B cell (primary cell): ENCODE measurements at regions not wholly inside any gene's neighbourhood (a gene's known extent, or its start where the extent isn't known, plus 50 kb on each side); places are given as distances from the start of the nearest gene placed in this dataset.

Experiments
- ATAC-seq: fragments of 200-7000 bp; cut with Tn5 transposase; one replicate; pipeline ENCODE4 v1.10.0; 2021; ENCODE audit warnings: low read depth, mild to moderate bottlenecking, moderate number of reproducible peaks, moderate library complexity
- CTCF ChIA-PET: fragments of 350-600 bp; sonication (Branson Sonifier 250); formaldehyde crosslinking; loops from one replicate; lab custom pipeline; 2021; ENCODE audit warnings: antibody characterized with exemption, inconsistent platforms; lab: Charles Lee
- POLR2A ChIA-PET: fragments of 350-600 bp; sonication (Branson Sonifier 250); formaldehyde crosslinking; loops from one replicate; lab custom pipeline; 2021; ENCODE audit warnings: antibody characterized with exemption; lab: Charles Lee
- DNase-seq: peaks from one replicate; pipeline ENCODE4 v3.0.0; 2013
- H2AFZ ChIP-seq: 2 replicates; pipeline ENCODE4 v1.6.1; 2012; ENCODE audit warnings: mild to moderate bottlenecking, low read depth, low read length; ENCODE audit not compliant: insufficient read depth, poor library complexity, severe bottlenecking
- H3K27ac ChIP-seq, 2 donors: 1 replicate in 1 of 2; 2 replicates in 1 of 2; pipeline ENCODE4 v1.5.1; 2012 to 2013; ENCODE audit warnings: low read length in 2 of 2, mild to moderate bottlenecking in 2 of 2, moderate library complexity in 1 of 2
- H3K27me3 ChIP-seq, 4 experiments: fragments of 200-600 bp in 1 of 4; sonication (generic) in 1 of 4; replicated peaks in 1 of 4; 1 replicate in 2 of 4; 2 replicates in 2 of 4; pipeline versions ENCODE4 v1.6.1 to v1.7.0; 2013 to 2016; ENCODE audit warnings: low read length in 3 of 4, mild to moderate bottlenecking in 2 of 4, mixed read lengths in 1 of 4, moderate library complexity in 1 of 4; ENCODE audit not compliant: insufficient read depth in 4 of 4, control insufficient read depth in 3 of 4; ENCODE audit errors: control extremely low read depth in 1 of 4
- H3K36me3 ChIP-seq, 2 experiments: replicated peaks in 1 of 2; 1 replicate in 1 of 2; 2 replicates in 1 of 2; pipeline versions ENCODE4 v1.6.1 to v1.7.1; 2013; ENCODE audit warnings: low read length in 1 of 2; ENCODE audit not compliant: insufficient read depth in 2 of 2, control insufficient read depth in 1 of 2; ENCODE audit errors: control extremely low read depth in 1 of 2, extremely low read depth in 1 of 2
- H3K4me1 ChIP-seq, 2 donors: fragments of 200-600 bp in 1 of 2; sonication (generic) in 1 of 2; 1 replicate in 1 of 2; 2 replicates in 1 of 2; pipeline versions ENCODE4 v1.5.1 to v1.6.1; 2013 to 2017; ENCODE audit warnings: low read length in 2 of 2; ENCODE audit not compliant: control insufficient read depth in 2 of 2, insufficient read depth in 2 of 2
- H3K4me2 ChIP-seq: replicated peaks from 2 replicates; pipeline ENCODE3; 2012; ENCODE audit warnings: mild to moderate bottlenecking, low read depth, low read length; ENCODE audit not compliant: poor library complexity, severe bottlenecking
- H3K4me3 ChIP-seq, 5 experiments: fragments of 200-600 bp in 1 of 5; sonication (generic) in 1 of 5; 1 replicate in 3 of 5; 2 replicates in 2 of 5; pipeline versions ENCODE4 v1.5.1 to v1.7.0; 2011 to 2016; ENCODE audit warnings: low read length in 4 of 5, mild to moderate bottlenecking in 4 of 5, low read depth in 2 of 5, control low read depth in 1 of 5, moderate library complexity in 1 of 5; ENCODE audit not compliant: insufficient read depth in 1 of 5; ENCODE audit errors: control extremely low read depth in 1 of 5, extremely low read depth in 1 of 5
- H3K79me2 ChIP-seq: fragments of 200-600 bp; sonication (generic); one replicate; pipeline ENCODE4 v1.6.0; 2016; ENCODE audit warnings: low read length; ENCODE audit not compliant: control insufficient read depth, insufficient read depth
- H3K9ac ChIP-seq: fragments of 200-600 bp; sonication (generic); 2 replicates; pipeline ENCODE4 v1.6.1; 2017; ENCODE audit warnings: mild to moderate bottlenecking, low read length, moderate library complexity
- H3K9me3 ChIP-seq, 3 donors: one replicate each; pipeline versions ENCODE4 v1.6.1 to v1.7.1; 2013; ENCODE audit warnings: low read length in 2 of 3; ENCODE audit not compliant: control insufficient read depth in 2 of 3, insufficient read depth in 1 of 3; ENCODE audit errors: control extremely low read depth in 1 of 3
- H4K20me1 ChIP-seq: 2 replicates; pipeline ENCODE4 v1.6.0; 2012; ENCODE audit warnings: mild to moderate bottlenecking, low read length; ENCODE audit not compliant: insufficient read depth, control insufficient read depth, poor library complexity, severe bottlenecking
- H3K27ac Mint-ChIP-seq: one replicate; pipeline ENCODE4 v1.8.0; 2021; ENCODE audit warnings: mixed read lengths
- H3K27me3 Mint-ChIP-seq: one replicate; pipeline ENCODE4 v1.8.0; 2021; ENCODE audit warnings: mixed read lengths
- H3K4me1 Mint-ChIP-seq: one replicate; pipeline ENCODE4 v1.8.0; 2021; ENCODE audit warnings: mixed read lengths
- H3K4me3 Mint-ChIP-seq: one replicate; pipeline ENCODE4 v1.8.0; 2021; ENCODE audit warnings: mixed read lengths
- H3K9me3 Mint-ChIP-seq: one replicate; pipeline ENCODE4 v1.8.0; 2022; ENCODE audit warnings: mixed read lengths; ENCODE audit not compliant: insufficient read depth
- EZH2 ChIP-seq: IDR thresholded peaks from 2 replicates; pipeline ENCODE4 v1.6.1; 2012; ENCODE audit warnings: borderline replicate concordance, low read depth, mild to moderate bottlenecking, moderate library complexity, low read length; ENCODE audit not compliant: insufficient read depth, poor library complexity, severe bottlenecking
- WGBS: methylation state at CpG from one replicate; pipeline ENCODE4 v1.1.5; 2013; ENCODE audit warnings: missing lambda C conversion rate; ENCODE audit not compliant: insufficient coverage; 5-methylcytosine and 5-hydroxymethylcytosine counted together
- intact Hi-C: fragments of 100-400 bp; cut with micrococcal nuclease; formaldehyde crosslinking; loops from one replicate; pipeline ENCODE4 v1.10.0; 2022
- TF ChIP-seq, protein P1 (sequence below): fragments of 200-600 bp; IDR thresholded peaks from one replicate; pipeline ENCODE4 v1.8.0; 2022; ENCODE audit warnings: antibody characterized with exemption, mild to moderate bottlenecking

DNA sequence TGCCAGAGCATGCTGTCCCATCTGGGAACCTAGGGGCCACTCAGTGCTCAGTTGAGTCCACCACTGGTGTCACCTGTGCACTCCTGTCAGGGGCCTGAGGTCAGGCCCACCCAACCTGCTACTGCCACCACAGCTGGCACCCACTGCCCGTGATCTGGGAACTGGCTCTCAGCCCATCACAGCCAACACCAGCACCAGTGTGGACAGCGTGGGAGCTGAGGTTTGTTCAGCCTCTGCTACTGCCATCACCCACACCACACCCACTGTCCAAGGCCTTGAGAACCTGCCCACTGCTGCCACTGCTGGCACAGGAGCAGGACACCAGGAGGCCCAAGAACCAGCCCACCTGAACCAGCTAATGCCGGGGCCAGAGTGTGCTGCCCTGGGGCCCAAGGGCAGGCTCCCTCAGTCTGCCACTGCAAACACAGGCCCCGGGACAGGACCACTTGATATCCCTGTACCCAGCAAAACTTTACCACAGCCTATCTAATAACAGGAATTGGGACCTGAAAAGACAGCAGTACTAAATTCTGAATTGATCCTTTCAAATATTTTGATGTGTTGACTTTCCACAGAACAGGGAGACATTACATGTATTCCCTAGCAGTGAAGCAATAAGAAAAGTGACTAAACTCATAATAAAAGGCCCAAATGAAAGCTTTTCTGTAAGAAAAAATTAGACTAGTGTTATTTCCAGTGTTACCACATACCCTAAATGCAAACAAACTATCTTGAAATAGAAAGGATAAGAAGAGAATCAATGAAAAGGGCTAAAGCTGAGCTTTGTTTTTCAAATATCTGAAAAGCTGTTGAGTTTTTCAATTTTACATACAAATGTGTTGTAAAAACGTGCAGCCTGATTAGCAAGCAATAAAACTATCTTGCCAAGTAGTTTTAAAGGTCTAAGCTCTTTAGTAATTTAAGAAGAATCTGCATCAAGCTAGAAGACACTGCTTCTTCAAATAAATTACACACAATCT, 640.7 kb downstream of the METTL4 start:
- ChIA-PET CTCF (no interaction called here), POLR2A (no interaction called here)
- no peak overlapping the region for H3K27ac Mint-ChIP-seq
- no peak overlapping the region for H3K4me2 ChIP-seq
- H3K9me3 ChIP-seq, result peaks cover 0 to 12% (median 0%) of the 10 kb centered on the region in 3 donors
- no peaks in the 10 kb centered on the region for H3K36me3 ChIP-seq
- H3K79me2 ChIP-seq, result no peaks in the 10 kb centered on the region
- H3K27me3 ChIP-seq, result no peaks in the 10 kb centered on the region
- H3K9me3 Mint-ChIP-seq, result no peaks in the 10 kb centered on the region
- no peaks in the 10 kb centered on the region for H3K4me1 ChIP-seq
- H3K4me3 Mint-ChIP-seq, result no peak overlapping the region
- no peaks in the 10 kb centered on the region for H4K20me1 ChIP-seq
- no peaks in the 10 kb centered on the region for H3K27me3 Mint-ChIP-seq
- intact Hi-C loops, result no loop called here
- no peaks in the 10 kb centered on the region for H3K4me1 Mint-ChIP-seq
- no peak for TF ChIP-seq EZH2
- TF ChIP-seq, protein P1, sequence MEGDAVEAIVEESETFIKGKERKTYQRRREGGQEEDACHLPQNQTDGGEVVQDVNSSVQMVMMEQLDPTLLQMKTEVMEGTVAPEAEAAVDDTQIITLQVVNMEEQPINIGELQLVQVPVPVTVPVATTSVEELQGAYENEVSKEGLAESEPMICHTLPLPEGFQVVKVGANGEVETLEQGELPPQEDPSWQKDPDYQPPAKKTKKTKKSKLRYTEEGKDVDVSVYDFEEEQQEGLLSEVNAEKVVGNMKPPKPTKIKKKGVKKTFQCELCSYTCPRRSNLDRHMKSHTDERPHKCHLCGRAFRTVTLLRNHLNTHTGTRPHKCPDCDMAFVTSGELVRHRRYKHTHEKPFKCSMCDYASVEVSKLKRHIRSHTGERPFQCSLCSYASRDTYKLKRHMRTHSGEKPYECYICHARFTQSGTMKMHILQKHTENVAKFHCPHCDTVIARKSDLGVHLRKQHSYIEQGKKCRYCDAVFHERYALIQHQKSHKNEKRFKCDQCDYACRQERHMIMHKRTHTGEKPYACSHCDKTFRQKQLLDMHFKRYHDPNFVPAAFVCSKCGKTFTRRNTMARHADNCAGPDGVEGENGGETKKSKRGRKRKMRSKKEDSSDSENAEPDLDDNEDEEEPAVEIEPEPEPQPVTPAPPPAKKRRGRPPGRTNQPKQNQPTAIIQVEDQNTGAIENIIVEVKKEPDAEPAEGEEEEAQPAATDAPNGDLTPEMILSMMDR, result no peak
- no peak overlapping the region for H3K4me3 ChIP-seq
- DNase-seq (no peak), ATAC-seq (no peak)
- WGBS, result 89% methylated on average over 3 of the region's 5 CpGs
- no peak overlapping the region for H3K27ac ChIP-seq
- H2AFZ ChIP-seq, result no peak overlapping the region
- H3K9ac ChIP-seq, result no peak overlapping the region

DNA sequence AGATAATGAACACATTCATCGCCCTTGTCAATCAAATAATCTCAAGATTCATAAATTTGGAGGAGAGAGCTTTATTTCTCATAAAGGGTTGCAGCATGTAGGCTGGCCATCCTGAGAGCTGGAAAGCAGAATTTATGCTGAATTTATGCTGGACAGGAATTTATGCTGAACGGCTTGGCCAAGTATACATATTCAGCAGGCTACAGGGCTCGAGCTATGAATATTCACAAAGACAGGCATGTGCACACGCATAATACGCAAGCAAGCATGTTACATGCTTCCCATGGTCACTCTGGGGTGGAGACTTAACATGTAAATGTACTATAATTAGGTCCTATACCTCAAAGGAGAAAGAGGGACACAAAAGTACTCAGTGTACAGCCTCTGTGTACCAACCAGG, 618.8 kb downstream of the METTL4 start:
- 68% methylated on average over 4 of the region's 5 CpGs for WGBS
- no peaks in the 10 kb centered on the region for H3K4me1 Mint-ChIP-seq
- no peak for DNase-seq

More for the DNA sequence above, 618.8 kb downstream of the METTL4 start:
- Histone ChIP-seq H3K9me3 (peaks cover 0 to 13% (median 0%) of the 10 kb centered on the region in 3 donors), H2AFZ (no peak overlapping the region), H3K4me2 (no peak overlapping the region), H3K9ac (no peak overlapping the region), H3K36me3 (no peaks in the 10 kb centered on the region), H3K4me3 (no peak overlapping the region), H4K20me1 (no peaks in the 10 kb centered on the region), H3K27ac (no peak overlapping the region), H3K27me3 (no peaks in the 10 kb centered on the region), H3K4me1 (no peaks in the 10 kb centered on the region), H3K79me2 (no peaks in the 10 kb centered on the region)
- intact Hi-C loops, result no loop called here
- H3K27me3 Mint-ChIP-seq, result no peaks in the 10 kb centered on the region
- no peaks in the 10 kb centered on the region for H3K9me3 Mint-ChIP-seq
- ChIA-PET POLR2A (no interaction called here), CTCF (no interaction called here)
- no peak overlapping the region for H3K27ac Mint-ChIP-seq
- ATAC-seq, result no peak
- TF ChIP-seq EZH2, result no peak
- TF ChIP-seq, protein P1, result no peak
- no peak overlapping the region for H3K4me3 Mint-ChIP-seq
